ENCODE measurements at regions not wholly inside any gene's neighbourhood (a gene's known extent, or its start where the extent isn't known, plus 50 kb on each side); places are given as distances from the start of the nearest gene placed in this dataset.

GRCh38 chr15:57780471-57780870, 74.0 kb downstream of the POLR2M start:
- TF ChIP-seq CTCF (IDR thresholded peaks at IDR 0.05) (no peak), POLR2AphosphoS5 (IDR thresholded peaks at IDR 0.05; ENCODE audit: low read depth, low read length) (no peak)

All from SK-N-SH (cell line).